ENCODE measurements at regions not wholly inside any gene's neighbourhood (a gene's known extent, or its start where the extent isn't known, plus 50 kb on each side); places are given as distances from the start of the nearest gene placed in this dataset.

- H3K27ac ChIP-seq (ENCODE audit: low read depth, low read length, poor library complexity, severe bottlenecking): no peak overlapping the region
- H3K79me2 ChIP-seq (ENCODE audit: insufficient read depth, low read length): no peaks in the 10 kb centered on the region
- TF ChIP-seq CTCF (IDR thresholded peaks at IDR 0.05; ENCODE audit: low read length) (no peak), EZH2 (IDR thresholded peaks at IDR 0.05; ENCODE audit: borderline replicate concordance, low read length) (no peak)
- no peak overlapping the region for H3K9ac ChIP-seq (ENCODE audit: low read length)
- H3K4me2 ChIP-seq (ENCODE audit: low read length): no peak overlapping the region
- no peaks in the 10 kb centered on the region for H3K36me3 ChIP-seq (ENCODE audit: insufficient read depth, low read length)
- H3K4me1 ChIP-seq (ENCODE audit: insufficient read depth, low read length, severe bottlenecking): no peaks in the 10 kb centered on the region
- no peaks in the 10 kb centered on the region for H3K9me2 ChIP-seq (ENCODE audit: low read depth, low read length)
- H3K4me3 ChIP-seq (ENCODE audit: low read depth, low read length, poor library complexity, severe bottlenecking): no peak overlapping the region
- H2AFZ ChIP-seq (ENCODE audit: low read length): no peak overlapping the region
- no peaks in the 10 kb centered on the region for H3K27me3 ChIP-seq (ENCODE audit: insufficient read depth, low read length)
- H3K9me3 ChIP-seq (ENCODE audit: low read length): no peaks in the 10 kb centered on the region
- H3F3A ChIP-seq (ENCODE audit: insufficient read depth, low read length): no peaks in the 10 kb centered on the region
- no peaks in the 10 kb centered on the region for H4K20me1 ChIP-seq (ENCODE audit: insufficient read depth, low read length)
Observed at GRCh38 chr5:38752012-38752536, 93.7 kb upstream of the OSMR start.

GRCh38 chr5:38752622-38753021, 93.2 kb upstream of the OSMR start:
- H3K9me3 ChIP-seq (ENCODE audit: low read length): no peaks in the 10 kb centered on the region
- H3K79me2 ChIP-seq (ENCODE audit: insufficient read depth, low read length): no peaks in the 10 kb centered on the region
- no peaks in the 10 kb centered on the region for H3F3A ChIP-seq (ENCODE audit: insufficient read depth, low read length)
- H3K4me2 ChIP-seq (ENCODE audit: low read length): no peak overlapping the region
- H3K9ac ChIP-seq (ENCODE audit: low read length): no peak overlapping the region
- no peaks in the 10 kb centered on the region for H4K20me1 ChIP-seq (ENCODE audit: insufficient read depth, low read length)
- TF ChIP-seq CTCF (IDR thresholded peaks at IDR 0.05; ENCODE audit: low read length): no peak
- no peak for TF ChIP-seq EZH2 (IDR thresholded peaks at IDR 0.05; ENCODE audit: borderline replicate concordance, low read length)
- no peak overlapping the region for H2AFZ ChIP-seq (ENCODE audit: low read length)
- H3K36me3 ChIP-seq (ENCODE audit: insufficient read depth, low read length): no peaks in the 10 kb centered on the region
- no peak overlapping the region for H3K4me3 ChIP-seq (ENCODE audit: low read depth, low read length, poor library complexity, severe bottlenecking)
- no peaks in the 10 kb centered on the region for H3K4me1 ChIP-seq (ENCODE audit: insufficient read depth, low read length, severe bottlenecking)
- no peak overlapping the region for H3K27ac ChIP-seq (ENCODE audit: low read depth, low read length, poor library complexity, severe bottlenecking)
- H3K27me3 ChIP-seq (ENCODE audit: insufficient read depth, low read length): no peaks in the 10 kb centered on the region
- no peaks in the 10 kb centered on the region for H3K9me2 ChIP-seq (ENCODE audit: low read depth, low read length)

GRCh38 chr5:38753141-38753540, 92.7 kb upstream of the OSMR start:
- Histone ChIP-seq H3K4me3 (ENCODE audit: low read depth, low read length, poor library complexity, severe bottlenecking) (no peak overlapping the region), H3K9me3 (ENCODE audit: low read length) (no peaks in the 10 kb centered on the region), H2AFZ (ENCODE audit: low read length) (no peak overlapping the region), H3K27me3 (ENCODE audit: insufficient read depth, low read length) (no peaks in the 10 kb centered on the region), H3K9ac (ENCODE audit: low read length) (no peak overlapping the region), H3F3A (ENCODE audit: insufficient read depth, low read length) (no peaks in the 10 kb centered on the region), H4K20me1 (ENCODE audit: insufficient read depth, low read length) (no peaks in the 10 kb centered on the region), H3K79me2 (ENCODE audit: insufficient read depth, low read length) (no peaks in the 10 kb centered on the region), H3K36me3 (ENCODE audit: insufficient read depth, low read length) (no peaks in the 10 kb centered on the region), H3K27ac (ENCODE audit: low read depth, low read length, poor library complexity, severe bottlenecking) (no peak overlapping the region), H3K4me2 (ENCODE audit: low read length) (no peak overlapping the region), H3K9me2 (ENCODE audit: low read depth, low read length) (no peaks in the 10 kb centered on the region), H3K4me1 (ENCODE audit: insufficient read depth, low read length, severe bottlenecking) (no peaks in the 10 kb centered on the region)
- TF ChIP-seq EZH2 (IDR thresholded peaks at IDR 0.05; ENCODE audit: borderline replicate concordance, low read length): no peak
- no peak for TF ChIP-seq CTCF (IDR thresholded peaks at IDR 0.05; ENCODE audit: low read length)

Measured in OCI-LY1 (cell line).